DMS53 treated with DMSO at 0.1 percent for 48 hours (cell line): ENCODE measurements at regions not wholly inside any gene's neighbourhood (a gene's known extent, or its start where the extent isn't known, plus 50 kb on each side); places are given as distances from the start of the nearest gene placed in this dataset.

Experiments used
- DNase-seq: peaks from one replicate; lab custom pipeline; 2025; ENCODE audit not compliant: unreplicated experiment; lab: John Stamatoyannopoulos, UW

DNA sequence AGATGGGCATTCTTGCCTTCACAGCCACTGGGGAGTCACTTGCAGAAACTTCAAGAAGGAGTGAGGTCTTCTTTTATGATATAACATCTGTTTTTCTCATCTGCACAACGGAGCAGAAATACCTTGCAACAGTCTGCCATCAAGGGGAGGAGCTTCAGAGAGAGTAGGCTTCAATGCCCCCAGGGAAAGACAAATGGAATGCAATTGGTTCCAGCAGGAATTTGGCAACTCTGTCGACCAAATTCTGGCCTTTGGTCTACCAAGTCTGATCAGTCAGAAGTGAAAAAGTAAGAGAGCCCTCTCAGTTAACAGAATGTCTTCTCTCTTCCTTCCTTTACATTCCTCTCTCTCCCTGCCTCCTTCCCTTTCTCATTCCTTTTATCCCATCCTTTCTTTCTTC, 229.3 kb downstream of the IDS start:
- no peak for DNase-seq

GRCh38 chrX:149274516-149275105, 230.5 kb downstream of the IDS start:
- no peak for DNase-seq

DNA sequence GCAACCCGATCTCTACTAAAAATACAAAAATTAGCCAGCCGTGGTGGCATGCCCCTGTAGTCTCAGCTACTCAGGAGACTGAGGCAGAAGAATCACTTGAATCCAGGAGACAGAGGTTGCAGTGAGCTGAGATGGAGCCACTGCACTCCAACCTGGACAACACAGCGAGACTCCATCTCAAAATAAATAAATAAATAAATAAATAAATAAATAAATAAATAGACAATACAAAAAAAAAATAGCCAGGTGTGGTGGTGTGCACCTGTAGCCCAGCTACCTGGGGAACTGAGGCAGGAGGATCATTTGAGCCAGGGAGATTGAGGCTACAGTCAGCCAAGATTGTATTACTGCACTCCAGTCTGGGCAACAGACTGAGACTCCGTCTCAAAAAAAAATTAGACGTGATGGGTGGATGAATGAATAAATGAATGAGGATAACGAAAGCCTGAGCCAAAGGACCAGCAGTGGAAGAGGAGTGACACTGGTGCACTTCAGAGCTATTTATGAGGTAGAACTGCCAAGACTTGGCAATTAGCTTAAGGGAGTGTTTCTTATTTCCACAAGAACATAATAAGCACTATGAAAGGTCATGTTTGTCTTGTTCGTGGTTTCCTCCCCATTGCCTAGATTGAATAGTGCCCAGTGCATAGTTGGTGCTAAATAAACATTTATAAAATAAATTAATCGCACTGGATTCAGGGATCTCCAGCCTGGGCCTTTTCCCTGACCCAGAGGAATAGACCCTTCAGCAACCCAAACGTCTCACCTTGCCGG, 232.2 kb downstream of the IDS start:
- no peak for DNase-seq

DNA sequence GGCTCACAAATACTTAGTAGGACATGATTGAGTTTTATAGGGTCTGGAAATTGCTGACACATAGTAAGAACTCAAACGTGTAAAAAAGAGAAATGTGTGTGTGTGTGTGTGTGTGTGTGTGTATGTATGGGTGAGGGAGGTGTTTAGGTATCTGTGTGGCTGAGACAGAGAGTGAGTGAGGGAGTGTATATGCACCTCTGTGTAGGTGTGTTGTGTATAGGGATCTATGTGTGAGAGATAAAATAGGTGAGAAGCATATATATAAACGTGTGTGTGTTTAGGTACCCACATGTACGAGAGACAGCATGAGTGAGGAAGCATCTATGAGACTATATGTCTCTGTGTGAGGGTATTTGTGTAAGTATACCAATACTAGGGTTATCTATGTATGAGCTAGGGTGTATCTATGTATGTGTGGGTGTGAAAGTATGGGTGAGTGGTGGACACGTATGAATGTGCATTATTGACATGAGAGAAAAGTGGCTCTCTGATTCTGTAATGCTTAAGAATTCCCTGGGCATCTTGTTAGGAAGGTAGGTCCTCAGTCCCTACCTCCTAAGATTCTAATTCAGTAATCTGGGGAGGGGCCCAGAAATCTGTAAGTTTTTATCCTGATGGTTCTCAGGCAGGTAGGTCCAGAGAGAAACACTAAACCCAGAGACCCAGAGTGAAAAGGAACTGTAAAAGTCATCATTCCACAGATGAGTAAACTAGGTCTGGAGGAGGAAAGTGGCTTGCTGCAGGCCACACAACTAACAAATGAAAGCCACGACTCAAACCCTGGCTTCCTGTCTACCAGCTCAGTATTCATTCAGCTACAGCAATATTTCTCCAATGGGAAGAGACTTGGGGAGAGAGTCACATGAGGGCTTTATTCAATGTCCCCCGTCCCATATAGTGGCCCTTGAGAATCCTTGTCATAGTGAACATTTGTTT, 237.0 kb downstream of the IDS start:
- DNase-seq, result no peak

- DNase-seq, result no peak
Measured at GRCh38 chrX:149262086-149262485, 243.0 kb downstream of the IDS start.

GRCh38 chrX:149259241-149259640, 245.9 kb downstream of the IDS start:
- DNase-seq, result no peak

GRCh38 chrX:149255860-149256259, 249.2 kb downstream of the IDS start:
- no peak for DNase-seq

DNA sequence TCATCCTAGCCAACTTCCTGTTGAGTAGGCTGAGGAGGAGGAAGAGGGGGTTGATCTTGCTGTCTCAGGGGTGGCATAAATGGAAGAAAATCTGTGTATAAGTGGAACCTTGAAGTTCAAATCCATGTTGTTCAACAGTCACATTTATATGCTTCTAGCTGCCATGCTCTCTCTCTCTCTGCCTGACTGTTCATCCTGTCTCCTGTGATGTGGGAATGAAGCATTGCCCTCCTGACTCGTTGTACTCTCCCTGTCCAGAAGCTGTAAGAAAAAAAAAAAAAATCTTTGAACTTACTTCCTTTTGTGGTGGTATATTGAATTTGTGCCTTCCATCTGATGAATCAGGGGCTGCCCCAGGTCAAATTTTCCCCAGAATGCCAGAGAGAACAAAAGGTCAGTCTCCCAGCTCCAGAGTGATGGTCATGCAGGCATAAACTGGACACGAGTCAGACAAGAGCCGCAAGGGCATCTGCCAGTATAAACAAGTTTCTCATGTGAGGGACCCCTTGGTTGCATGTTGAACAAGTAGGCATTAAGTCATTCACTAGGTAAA, 257.0 kb downstream of the IDS start:
- DNase-seq, result no peak

- no peak for DNase-seq
Measured at GRCh38 chrX:149230689-149231088, 274.4 kb downstream of the IDS start.

DNA sequence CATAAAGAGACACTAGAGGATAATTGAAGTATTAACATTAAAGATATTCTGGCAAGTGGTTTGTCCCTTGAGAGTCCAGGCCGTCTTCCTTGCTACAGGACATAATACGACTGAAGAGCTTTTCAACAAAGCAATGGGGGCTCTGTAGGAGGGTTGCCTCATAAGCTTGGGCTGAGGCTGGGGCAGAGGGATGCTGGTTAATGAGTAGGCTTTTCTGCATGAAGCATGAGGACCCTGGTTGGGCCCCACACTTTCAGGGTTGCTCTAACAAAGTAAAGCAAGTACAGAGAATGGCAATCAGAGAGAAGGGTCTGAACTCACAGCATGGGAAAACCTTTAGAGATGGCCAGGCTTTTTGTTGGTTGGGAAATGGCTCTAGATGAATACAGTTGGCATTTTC, 281.3 kb downstream of the IDS start:
- DNase-seq, result no peak

- DNase-seq, result no peak
Measured at GRCh38 chrX:149222040-149222439, 283.1 kb downstream of the IDS start.

- no peak for DNase-seq
Measured at GRCh38 chrX:149221230-149221629, 283.9 kb downstream of the IDS start.

DNA sequence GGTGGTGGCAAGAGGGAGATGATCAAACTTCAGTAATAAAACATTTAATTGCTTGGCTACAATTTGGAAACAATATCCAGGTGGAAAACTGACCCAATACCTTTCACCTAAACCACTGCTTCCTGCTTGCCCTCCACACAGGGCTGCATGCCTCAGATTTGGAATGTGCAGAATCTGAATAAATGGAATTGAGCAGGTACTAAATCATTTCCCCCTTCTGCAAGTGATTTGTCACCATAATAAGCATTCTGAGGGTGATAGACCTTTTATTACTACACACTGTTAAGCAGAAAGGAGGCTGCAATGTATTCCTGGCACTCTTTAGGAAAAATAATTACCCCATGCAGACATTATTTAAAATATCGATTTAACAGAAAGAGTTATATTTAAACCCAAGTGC, 291.8 kb downstream of the IDS start:
- no peak for DNase-seq

DNA sequence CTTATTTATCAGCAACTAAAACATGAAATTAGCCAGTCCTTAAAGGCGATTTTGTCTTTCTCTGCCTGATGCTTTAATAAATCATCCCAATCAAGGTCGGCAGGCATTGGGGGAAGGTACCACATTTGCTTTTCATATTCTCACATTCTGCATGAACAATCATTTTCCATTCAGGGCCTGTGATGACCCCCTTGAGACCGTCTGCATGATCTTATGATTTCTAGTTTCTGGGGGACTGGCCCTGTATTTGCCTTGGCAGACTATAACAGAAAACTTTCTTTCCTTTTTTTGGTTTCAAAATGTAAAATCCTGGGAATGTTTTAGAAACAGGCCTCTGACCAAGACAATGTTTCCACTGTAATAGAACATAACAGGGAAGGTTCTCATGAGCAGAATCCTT, 296.8 kb downstream of the IDS start:
- no peak for DNase-seq

- no peak for DNase-seq
Measured at GRCh38 chrX:149207518-149207917, 297.6 kb downstream of the IDS start.

GRCh38 chrX:149205937-149206336, 299.2 kb downstream of the IDS start:
- DNase-seq, result no peak

DNA sequence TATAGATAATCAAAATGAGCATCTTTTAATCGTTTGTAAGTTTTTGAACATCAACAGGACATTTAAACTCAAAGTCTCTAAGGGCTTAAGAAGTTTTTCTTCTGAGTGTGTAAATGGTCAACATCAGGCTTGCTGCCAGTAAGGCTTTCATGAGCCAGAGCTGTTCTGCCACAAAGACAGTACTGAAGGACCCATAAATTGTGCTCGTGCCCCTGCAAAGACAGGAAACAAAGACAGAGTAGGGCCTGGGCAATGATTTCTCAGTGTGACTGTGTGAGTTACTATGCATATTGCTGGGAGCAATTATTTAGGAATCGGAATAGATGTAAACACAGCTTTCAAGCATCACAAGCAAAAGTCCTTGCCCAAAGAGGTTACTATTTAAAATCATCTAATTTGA, 300.0 kb downstream of the IDS start:
- no peak for DNase-seq

GRCh38 chrX:149199734-149200133, 305.4 kb downstream of the IDS start:
- no peak for DNase-seq

GRCh38 chrX:149198980-149199732, 305.9 kb downstream of the IDS start:
- no peak for DNase-seq

DNA sequence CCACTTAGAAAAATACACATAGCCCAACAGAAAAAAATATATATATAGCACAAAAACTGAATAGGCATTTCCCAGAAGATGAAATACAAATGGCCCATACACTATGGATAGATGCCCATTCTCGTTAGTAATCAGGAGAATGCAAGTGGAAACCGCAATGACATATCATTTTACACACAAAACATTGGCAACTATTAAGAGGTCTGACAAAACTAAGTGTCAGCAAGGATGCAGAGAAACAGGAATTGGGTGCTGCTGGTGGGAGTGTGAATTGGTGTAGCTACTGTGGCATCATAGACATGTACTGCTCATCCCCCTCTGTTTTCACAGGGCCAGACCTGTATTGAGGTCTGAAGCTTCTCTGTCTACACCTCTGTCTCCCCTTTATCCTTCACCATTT, 320.0 kb downstream of the IDS start:
- DNase-seq, result no peak
